ENCODE measurements at regions not wholly inside any gene's neighbourhood (a gene's known extent, or its start where the extent isn't known, plus 50 kb on each side); places are given as distances from the start of the nearest gene placed in this dataset.

- no peaks in the 10 kb centered on the region for H3K27me3 ChIP-seq (ENCODE audit: control insufficient read depth in 1 of 2, insufficient read depth in 1 of 2, low read length in 2 of 2)
- no peak overlapping the region for H3K4me3 ChIP-seq (ENCODE audit: insufficient read depth in 1 of 2, low read depth in 1 of 2, low read length in 2 of 2)
- H3K23ac ChIP-seq (ENCODE audit: low read length in 2 of 2), result no peak overlapping the region
- H3K27ac ChIP-seq (ENCODE audit: low read length, poor library complexity, severe bottlenecking), result no peak overlapping the region
- no peak overlapping the region for H2BK120ac ChIP-seq (ENCODE audit: low read depth, low read length)
- no peaks in the 10 kb centered on the region for H3K9me3 ChIP-seq (ENCODE audit: control insufficient read depth, low read length)
- no peak overlapping the region for H2BK15ac ChIP-seq (ENCODE audit: low read depth, poor library complexity, severe bottlenecking)
- H3K4me2 ChIP-seq (ENCODE audit: low read length, poor library complexity, severe bottlenecking), result no peak overlapping the region
- no peak overlapping the region for H4K91ac ChIP-seq (ENCODE audit: low read length)
- no peak overlapping the region for H2BK12ac ChIP-seq (ENCODE audit: low read length in 2 of 2)
- H3K79me1 ChIP-seq (replicated peaks; ENCODE audit: low read length, poor library complexity, severe bottlenecking), result no peaks in the 10 kb centered on the region
- H2BK5ac ChIP-seq (ENCODE audit: low read depth, low read length, poor library complexity, severe bottlenecking), result no peak overlapping the region
- no peak overlapping the region for H3K4ac ChIP-seq (ENCODE audit: low read depth in 1 of 2, low read length in 2 of 2)
- no peak overlapping the region for H3K14ac ChIP-seq (ENCODE audit: low read length in 2 of 2)
- H3K4me1 ChIP-seq (ENCODE audit: control insufficient read depth, insufficient read depth, low read depth, low read length), result no peaks in the 10 kb centered on the region
- H3K18ac ChIP-seq (ENCODE audit: low read depth in 1 of 2, low read length in 2 of 2), result no peak overlapping the region
- H2AFZ ChIP-seq (ENCODE audit: low read depth, low read length), result no peak overlapping the region
- DNase-seq, result peak; percentile 13
- no peak overlapping the region for H4K8ac ChIP-seq (ENCODE audit: low read length)
- no CpG with 5 or more reads among the region's 2 CpGs for WGBS
- H3K9ac ChIP-seq (ENCODE audit: low read length), result peak overlapping the region; percentile 17
- no peaks in the 10 kb centered on the region for H3K36me3 ChIP-seq (ENCODE audit: control insufficient read depth in 1 of 2, insufficient read depth in 2 of 2, low read depth in 1 of 2, low read length in 2 of 2)
- no peak overlapping the region for H2AK5ac ChIP-seq (ENCODE audit: low read length, severe bottlenecking)
Measured at GRCh38 chr3:8210882-8211341, 290.7 kb upstream of the LMCD1 start.

- H3K9me3 ChIP-seq (ENCODE audit: control insufficient read depth, low read length), result no peaks in the 10 kb centered on the region
- no peak overlapping the region for H2AFZ ChIP-seq (ENCODE audit: low read depth, low read length)
- H3K27me3 ChIP-seq (ENCODE audit: control insufficient read depth in 1 of 2, insufficient read depth in 1 of 2, low read length in 2 of 2), result no peaks in the 10 kb centered on the region
- H2BK120ac ChIP-seq (ENCODE audit: low read depth, low read length), result no peak overlapping the region
- H3K27ac ChIP-seq (ENCODE audit: low read length, poor library complexity, severe bottlenecking), result no peak overlapping the region
- no peak overlapping the region for H3K14ac ChIP-seq (ENCODE audit: low read length in 2 of 2)
- 28% methylated on average over 2 of the region's 4 CpGs for WGBS
- H3K4me3 ChIP-seq (ENCODE audit: insufficient read depth in 1 of 2, low read depth in 1 of 2, low read length in 2 of 2), result no peak overlapping the region
- H4K91ac ChIP-seq (ENCODE audit: low read length), result no peak overlapping the region
- H2AK5ac ChIP-seq (ENCODE audit: low read length, severe bottlenecking), result no peak overlapping the region
- no peak overlapping the region for H2BK12ac ChIP-seq (ENCODE audit: low read length in 2 of 2)
- no peak overlapping the region for H2BK15ac ChIP-seq (ENCODE audit: low read depth, poor library complexity, severe bottlenecking)
- no peak overlapping the region for H3K4me2 ChIP-seq (ENCODE audit: low read length, poor library complexity, severe bottlenecking)
- no peaks in the 10 kb centered on the region for H3K79me1 ChIP-seq (replicated peaks; ENCODE audit: low read length, poor library complexity, severe bottlenecking)
- H2BK5ac ChIP-seq (ENCODE audit: low read depth, low read length, poor library complexity, severe bottlenecking), result no peak overlapping the region
- no peaks in the 10 kb centered on the region for H3K36me3 ChIP-seq (ENCODE audit: control insufficient read depth in 1 of 2, insufficient read depth in 2 of 2, low read depth in 1 of 2, low read length in 2 of 2)
- H3K18ac ChIP-seq (ENCODE audit: low read depth in 1 of 2, low read length in 2 of 2), result no peak overlapping the region
- no peak for DNase-seq
- H3K4ac ChIP-seq (ENCODE audit: low read depth in 1 of 2, low read length in 2 of 2), result no peak overlapping the region
- no peak overlapping the region for H3K9ac ChIP-seq (ENCODE audit: low read length)
- no peak overlapping the region for H3K23ac ChIP-seq (ENCODE audit: low read length in 2 of 2)
- H4K8ac ChIP-seq (ENCODE audit: low read length), result no peak overlapping the region
- H3K4me1 ChIP-seq (ENCODE audit: control insufficient read depth, insufficient read depth, low read depth, low read length), result no peaks in the 10 kb centered on the region
Measured at GRCh38 chr3:8212794-8213193, 288.8 kb upstream of the LMCD1 start.

GRCh38 chr3:8213286-8213685 is 288.3 kb upstream of the LMCD1 start:
- Histone ChIP-seq H3K79me1 (replicated peaks; ENCODE audit: low read length, poor library complexity, severe bottlenecking) (no peaks in the 10 kb centered on the region), H3K4me1 (ENCODE audit: control insufficient read depth, insufficient read depth, low read depth, low read length) (no peaks in the 10 kb centered on the region), H2BK15ac (ENCODE audit: low read depth, poor library complexity, severe bottlenecking) (no peak overlapping the region), H3K9ac (ENCODE audit: low read length) (no peak overlapping the region), H3K27ac (ENCODE audit: low read length, poor library complexity, severe bottlenecking) (no peak overlapping the region), H3K27me3 (ENCODE audit: control insufficient read depth in 1 of 2, insufficient read depth in 1 of 2, low read length in 2 of 2) (no peaks in the 10 kb centered on the region), H3K14ac (ENCODE audit: low read length in 2 of 2) (no peak overlapping the region), H2BK5ac (ENCODE audit: low read depth, low read length, poor library complexity, severe bottlenecking) (no peak overlapping the region), H3K4ac (ENCODE audit: low read depth in 1 of 2, low read length in 2 of 2) (no peak overlapping the region), H4K91ac (ENCODE audit: low read length) (no peak overlapping the region), H2AK5ac (ENCODE audit: low read length, severe bottlenecking) (no peak overlapping the region), H3K18ac (ENCODE audit: low read depth in 1 of 2, low read length in 2 of 2) (no peak overlapping the region), H4K8ac (ENCODE audit: low read length) (no peak overlapping the region), H2BK120ac (ENCODE audit: low read depth, low read length) (no peak overlapping the region), H3K23ac (ENCODE audit: low read length in 2 of 2) (no peak overlapping the region), H3K4me3 (ENCODE audit: insufficient read depth in 1 of 2, low read depth in 1 of 2, low read length in 2 of 2) (no peak overlapping the region), H2BK12ac (ENCODE audit: low read length in 2 of 2) (no peak overlapping the region), H3K36me3 (ENCODE audit: control insufficient read depth in 1 of 2, insufficient read depth in 2 of 2, low read depth in 1 of 2, low read length in 2 of 2) (no peaks in the 10 kb centered on the region), H3K4me2 (ENCODE audit: low read length, poor library complexity, severe bottlenecking) (no peak overlapping the region), H2AFZ (ENCODE audit: low read depth, low read length) (no peak overlapping the region), H3K9me3 (ENCODE audit: control insufficient read depth, low read length) (no peaks in the 10 kb centered on the region)
- WGBS, result no CpG with 5 or more reads among the region's 1 CpG
- DNase-seq, result no peak

GRCh38 chr3:8215821-8216220 is 285.8 kb upstream of the LMCD1 start:
- DNase-seq, result no peak
- 85% methylated on average over 3 of the region's 3 CpGs for WGBS
- H4K8ac ChIP-seq (ENCODE audit: low read length), result no peak overlapping the region
- no peak overlapping the region for H3K14ac ChIP-seq (ENCODE audit: low read length in 2 of 2)
- no peaks in the 10 kb centered on the region for H3K36me3 ChIP-seq (ENCODE audit: control insufficient read depth in 1 of 2, insufficient read depth in 2 of 2, low read depth in 1 of 2, low read length in 2 of 2)
- no peak overlapping the region for H3K18ac ChIP-seq (ENCODE audit: low read depth in 1 of 2, low read length in 2 of 2)
- H3K4ac ChIP-seq (ENCODE audit: low read depth in 1 of 2, low read length in 2 of 2), result no peak overlapping the region
- no peak overlapping the region for H3K4me2 ChIP-seq (ENCODE audit: low read length, poor library complexity, severe bottlenecking)
- H3K4me3 ChIP-seq (ENCODE audit: insufficient read depth in 1 of 2, low read depth in 1 of 2, low read length in 2 of 2), result no peak overlapping the region
- no peak overlapping the region for H3K27ac ChIP-seq (ENCODE audit: low read length, poor library complexity, severe bottlenecking)
- no peaks in the 10 kb centered on the region for H3K9me3 ChIP-seq (ENCODE audit: control insufficient read depth, low read length)
- no peak overlapping the region for H2BK15ac ChIP-seq (ENCODE audit: low read depth, poor library complexity, severe bottlenecking)
- no peak overlapping the region for H2AK5ac ChIP-seq (ENCODE audit: low read length, severe bottlenecking)
- no peaks in the 10 kb centered on the region for H3K4me1 ChIP-seq (ENCODE audit: control insufficient read depth, insufficient read depth, low read depth, low read length)
- no peaks in the 10 kb centered on the region for H3K79me1 ChIP-seq (replicated peaks; ENCODE audit: low read length, poor library complexity, severe bottlenecking)
- H2BK5ac ChIP-seq (ENCODE audit: low read depth, low read length, poor library complexity, severe bottlenecking), result no peak overlapping the region
- no peak overlapping the region for H4K91ac ChIP-seq (ENCODE audit: low read length)
- H3K9ac ChIP-seq (ENCODE audit: low read length), result no peak overlapping the region
- H2AFZ ChIP-seq (ENCODE audit: low read depth, low read length), result no peak overlapping the region
- no peak overlapping the region for H3K23ac ChIP-seq (ENCODE audit: low read length in 2 of 2)
- H2BK120ac ChIP-seq (ENCODE audit: low read depth, low read length), result no peak overlapping the region
- H3K27me3 ChIP-seq (ENCODE audit: control insufficient read depth in 1 of 2, insufficient read depth in 1 of 2, low read length in 2 of 2), result no peaks in the 10 kb centered on the region
- H2BK12ac ChIP-seq (ENCODE audit: low read length in 2 of 2), result no peak overlapping the region

All from mesenchymal stem cell (in vitro differentiated cells and primary cell).